ENCODE measurements at regions not wholly inside any gene's neighbourhood (a gene's known extent, or its start where the extent isn't known, plus 50 kb on each side); places are given as distances from the start of the nearest gene placed in this dataset.
"Not testable (repeated sequence)": the region's sequence is repeated elsewhere in the genome, so short reads cannot be mapped to it uniquely, and the experiment has no call there.

DNA sequence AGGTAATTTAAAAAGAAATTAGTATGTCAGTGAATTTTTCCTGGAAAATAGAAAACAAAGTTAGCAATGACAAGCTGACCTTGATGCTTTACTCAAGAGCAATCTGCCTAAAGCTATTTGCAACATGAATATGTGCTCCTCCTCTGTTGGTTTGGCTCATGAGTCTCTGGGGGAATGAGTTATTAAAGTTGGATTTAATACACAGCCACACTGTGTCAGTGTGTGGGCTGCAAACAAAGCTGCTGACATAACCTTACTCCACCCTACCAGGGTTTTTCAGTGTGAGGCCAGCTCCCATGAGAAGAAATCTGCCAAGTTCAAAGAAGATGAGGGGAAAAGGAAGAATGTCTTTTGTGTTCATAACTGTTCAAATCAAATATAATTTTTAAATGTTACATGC, 280.5 kb downstream of the TLL1 start:
- DNase-seq: no peak

- DNase-seq: no peak
Observed at GRCh38 chr4:166162327-166162726, 289.3 kb downstream of the TLL1 start.

DNA sequence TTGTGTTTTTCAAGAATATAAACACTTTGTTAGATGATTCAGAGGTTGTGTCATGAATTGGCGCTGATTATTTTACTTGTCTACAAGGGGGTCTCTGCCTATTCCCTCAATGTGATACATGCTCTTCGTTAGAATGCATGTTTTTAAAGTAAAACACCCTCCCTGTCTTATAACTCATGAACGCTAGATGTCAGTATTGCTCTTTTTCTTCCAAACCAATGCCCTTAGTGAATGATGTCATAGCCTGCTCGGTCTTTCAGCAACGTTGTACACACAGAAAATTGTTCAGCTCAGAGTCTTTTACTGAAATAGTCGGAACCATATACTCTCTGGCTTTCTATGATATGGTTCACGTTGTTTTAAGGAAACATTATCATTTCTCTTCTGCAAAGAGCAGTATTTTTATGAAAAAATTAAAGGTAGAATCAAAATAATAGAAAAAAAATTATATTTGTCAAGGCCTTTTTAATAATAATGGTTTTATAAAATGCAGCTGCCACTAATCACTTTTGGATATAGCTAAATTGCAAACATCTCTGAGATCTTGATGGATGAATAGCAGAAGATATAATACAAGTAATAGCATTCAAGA, 292.9 kb downstream of the TLL1 start:
- DNase-seq: no peak

DNA sequence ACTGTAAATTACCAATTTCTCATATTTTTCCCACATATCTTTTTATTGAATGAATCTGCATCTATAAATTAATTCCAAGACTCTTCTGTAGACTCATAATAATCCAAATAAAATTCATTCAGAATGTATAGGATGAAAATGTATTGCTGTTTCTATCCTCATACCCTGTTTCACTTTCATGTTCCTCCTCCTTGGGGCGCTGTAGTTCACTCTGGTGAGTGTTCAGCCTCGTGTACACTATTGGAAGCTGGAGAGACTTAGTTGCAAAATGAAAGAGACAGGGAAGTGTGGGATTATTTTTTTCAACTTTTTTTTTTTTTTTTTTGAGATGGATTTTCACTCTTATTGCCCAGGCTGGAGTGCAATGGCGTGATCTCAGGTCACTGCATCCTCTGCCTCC, 296.1 kb downstream of the TLL1 start:
- no peak for DNase-seq

- DNase-seq: no peak
Observed at GRCh38 chr4:166172619-166173018, 299.6 kb downstream of the TLL1 start.

GRCh38 chr4:166174717-166175490, 301.9 kb downstream of the TLL1 start:
- DNase-seq: peak; percentile 52

DNA sequence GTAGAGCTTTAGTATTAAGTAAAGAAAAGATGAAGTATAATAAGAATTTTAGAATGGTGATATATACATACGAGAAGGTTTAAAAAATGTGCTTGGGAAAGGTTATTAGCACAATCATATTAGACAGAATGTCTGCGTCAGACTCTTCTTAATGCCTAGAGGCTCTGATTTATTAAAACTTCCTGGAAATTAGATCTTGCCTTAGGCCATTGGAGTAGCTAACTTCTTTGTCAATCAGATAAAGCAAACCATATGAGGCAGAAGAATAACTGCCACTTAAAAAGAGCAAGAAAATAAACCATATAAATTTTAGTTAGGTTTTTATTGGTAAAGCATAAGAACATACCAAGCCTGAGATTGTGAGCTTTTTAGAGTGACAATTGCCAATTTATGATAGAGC, 309.1 kb downstream of the TLL1 start:
- DNase-seq: no peak

GRCh38 chr4:166195101-166195500, 322.1 kb downstream of the TLL1 start:
- no peak for DNase-seq

DNA sequence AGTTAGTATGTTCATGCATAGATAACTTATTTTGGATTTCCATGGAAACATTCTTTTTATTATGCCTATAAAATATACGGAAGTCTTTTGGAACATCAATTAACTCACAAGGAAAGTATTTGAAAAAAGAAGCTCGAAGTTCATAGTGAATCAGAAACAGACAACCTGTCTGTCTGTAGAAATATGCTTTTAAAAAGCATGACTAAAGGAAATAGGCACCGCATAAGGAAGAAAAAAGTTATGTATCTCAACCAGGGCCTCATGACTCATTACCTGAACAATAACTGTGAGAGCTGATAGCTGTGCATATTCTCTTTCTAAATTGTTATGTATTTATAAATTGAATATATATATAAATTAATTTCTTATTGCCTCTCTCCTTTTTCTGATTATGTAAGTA, 324.1 kb downstream of the TLL1 start:
- no peak for DNase-seq

DNA sequence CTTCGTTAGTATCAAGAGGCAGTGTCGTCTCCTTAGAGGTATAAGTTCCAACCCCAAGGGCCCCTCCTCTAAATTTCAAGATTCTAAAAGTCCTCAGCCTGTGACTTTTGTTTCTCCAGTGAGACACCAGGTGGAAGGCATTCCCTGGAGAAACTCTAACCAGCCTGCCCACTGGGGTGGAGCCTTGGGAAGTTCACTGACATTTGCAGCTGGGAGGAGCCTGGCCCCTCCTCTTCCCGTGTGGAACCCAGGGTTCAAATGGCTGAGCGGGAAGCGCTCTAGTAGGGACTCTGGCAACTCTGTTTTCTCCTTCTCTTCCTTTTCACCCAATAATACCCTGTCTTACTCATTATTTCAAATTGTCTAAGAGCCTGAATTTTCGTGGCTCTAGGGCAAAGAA, 325.0 kb downstream of the TLL1 start:
- peak; percentile 75 for DNase-seq

GRCh38 chr4:166198516-166199310, 325.7 kb downstream of the TLL1 start:
- no peak for DNase-seq

DNA sequence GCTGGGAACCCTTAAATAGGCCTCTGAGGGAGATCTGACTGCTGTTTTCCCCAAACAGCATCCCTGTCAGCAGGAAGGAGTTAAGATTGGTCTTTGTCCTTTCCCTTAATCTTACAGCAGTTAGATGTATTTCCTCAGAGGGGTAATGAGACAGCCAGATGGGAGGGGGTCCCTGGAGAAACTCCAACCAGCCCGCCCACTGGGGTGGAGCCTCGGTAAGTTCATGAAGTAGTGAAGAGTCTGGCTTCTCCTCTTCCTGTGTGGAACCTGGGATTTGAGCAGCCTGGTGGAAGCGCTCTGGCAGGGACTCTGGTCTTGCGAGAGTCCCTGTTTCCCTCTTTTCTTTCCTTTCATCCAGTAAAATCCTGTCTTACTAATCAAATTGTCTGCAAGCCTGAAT, 330.0 kb downstream of the TLL1 start:
- DNase-seq: peak; percentile 63

GRCh38 chr4:166212326-166212725, 339.3 kb downstream of the TLL1 start:
- DNase-seq: not testable (repeated sequence)

- no peak for DNase-seq
Observed at GRCh38 chr4:166222271-166222670, 349.2 kb downstream of the TLL1 start.

GRCh38 chr4:166228112-166228511, 355.1 kb downstream of the TLL1 start:
- no peak for DNase-seq

GRCh38 chr4:166229799-166230198, 356.8 kb downstream of the TLL1 start:
- no peak for DNase-seq

GRCh38 chr4:166230841-166231240, 357.8 kb downstream of the TLL1 start:
- no peak for DNase-seq

DNA sequence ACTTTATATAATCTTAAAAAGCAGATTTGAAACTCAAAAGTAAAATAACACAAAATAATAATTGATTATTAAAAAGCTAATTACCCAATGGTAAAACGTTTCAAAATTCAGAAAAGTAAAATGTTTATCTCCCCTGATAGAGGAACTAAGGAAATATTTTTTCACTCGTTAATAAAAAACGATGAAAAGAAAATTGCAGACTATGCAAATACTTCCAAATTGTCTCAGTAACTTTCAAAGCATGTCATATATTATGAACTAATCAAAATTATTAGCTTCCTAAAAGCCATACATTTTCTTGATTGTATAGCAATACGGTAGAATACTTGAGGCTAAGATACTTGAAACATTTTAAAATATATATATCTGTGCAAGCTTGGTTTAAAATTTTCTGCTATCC, 366.3 kb downstream of the TLL1 start:
- DNase-seq: no peak

GRCh38 chr4:166252487-166253402, 379.7 kb downstream of the TLL1 start:
- DNase-seq: no peak

DNA sequence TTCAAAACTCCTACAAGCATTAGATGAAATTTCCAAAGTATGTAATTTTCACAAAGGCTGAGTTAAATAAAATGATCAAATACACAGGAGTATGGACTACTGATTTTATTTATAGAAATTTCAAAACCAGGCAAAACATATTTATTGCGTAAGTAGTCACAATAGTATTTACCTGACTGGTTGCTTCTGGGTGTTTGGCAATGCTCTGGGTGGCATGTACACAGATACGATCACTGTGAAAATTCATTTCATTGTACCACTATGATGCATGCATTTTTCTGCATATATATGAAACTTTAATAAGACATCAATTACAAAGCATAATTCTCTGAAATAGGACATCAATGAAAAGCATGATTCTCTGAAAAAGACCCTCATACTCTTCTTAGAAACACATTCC, 384.2 kb downstream of the TLL1 start:
- DNase-seq: no peak

DNA sequence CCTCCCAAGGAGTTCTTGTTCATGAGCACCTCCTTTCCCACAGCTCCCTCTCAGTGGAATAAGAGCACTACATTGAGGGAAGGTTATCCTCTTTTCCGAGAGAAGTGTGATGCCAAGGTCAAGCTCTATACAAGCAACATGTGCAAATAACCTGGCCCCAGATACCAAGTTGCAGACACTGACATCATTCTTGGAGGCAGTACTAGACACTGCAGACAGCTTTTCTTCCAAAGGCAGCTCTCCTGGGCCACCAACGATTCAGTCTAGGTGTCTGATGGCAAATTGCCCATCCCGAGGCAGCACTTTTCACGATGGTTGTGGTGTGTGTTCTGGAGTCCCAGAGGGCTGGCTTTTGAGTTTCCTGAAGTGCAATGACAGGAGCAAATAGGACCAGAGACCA, 384.9 kb downstream of the TLL1 start:
- peak; percentile 57 for DNase-seq

- peak; percentile 32 for DNase-seq
Observed at GRCh38 chr4:166259081-166259480, 386.0 kb downstream of the TLL1 start.

Data from islet precursor cell (in vitro differentiated cells).